IMR-90 (cell line): ENCODE measurements at regions not wholly inside any gene's neighbourhood (a gene's known extent, or its start where the extent isn't known, plus 50 kb on each side); places are given as distances from the start of the nearest gene placed in this dataset.

ENCODE experiments used
- ATAC-seq: fragments of 200-7000 bp; cut with Tn5 transposase; 2 replicates; pipeline ENCODE4 v1.9.1; 2020; ENCODE audit warnings: low read depth, mild to moderate bottlenecking, moderate library complexity
- BruUV-seq: library from RNA; stranded (reverse); fragments of 400-500 nt; replicated peaks from 2 replicates; lab custom pipeline; 2021; lab: Mats Ljungman, UMichigan
- CTCF ChIA-PET: fragments of 300-600 bp; formaldehyde crosslinking; extraction: SDS; loops from one replicate; lab custom pipeline; 2021; ENCODE audit warnings: antibody characterized with exemption; lab: Yijun Ruan, JAX
- POLR2A ChIA-PET: fragments of 300-600 bp; sonication (Branson Sonifier 250); formaldehyde crosslinking; loops from one replicate; lab custom pipeline; 2022; ENCODE audit warnings: antibody characterized with exemption; ENCODE audit not compliant: unreplicated experiment; lab: Charles Lee
- DNase-seq: peaks from one replicate; pipeline ENCODE4 v3.0.0; 2013
- H2AFZ ChIP-seq: replicated peaks from 2 replicates; pipeline ENCODE3; 2013; ENCODE audit warnings: low read length, mild to moderate bottlenecking; ENCODE audit not compliant: poor library complexity
- H2AK5ac ChIP-seq: 2 replicates; pipeline ENCODE4 v1.6.1; 2013; ENCODE audit warnings: low read depth, low read length, inconsistent platforms
- H2AK9ac ChIP-seq: replicated peaks from 2 replicates; pipeline ENCODE3; 2013; ENCODE audit warnings: mild to moderate bottlenecking, low read depth, low read length, moderate library complexity; ENCODE audit not compliant: poor library complexity
- H2BK120ac ChIP-seq: 2 replicates; pipeline ENCODE4 v1.6.1; 2013; ENCODE audit warnings: low read depth, low read length, inconsistent platforms
- H2BK15ac ChIP-seq: 3 replicates; pipeline ENCODE4 v1.6.1; 2013; ENCODE audit warnings: low read depth, low read length, inconsistent platforms
- H2BK20ac ChIP-seq: 2 replicates; pipeline ENCODE4 v1.6.1; 2013; ENCODE audit warnings: low read depth, mild to moderate bottlenecking, inconsistent platforms, low read length, moderate library complexity
- H2BK5ac ChIP-seq: 2 replicates; pipeline ENCODE4 v1.6.1; 2013; ENCODE audit warnings: mild to moderate bottlenecking, low read depth, low read length, inconsistent platforms; ENCODE audit not compliant: poor library complexity, severe bottlenecking
- H3K14ac ChIP-seq: replicated peaks from 2 replicates; pipeline ENCODE4 v1.6.1; 2013; ENCODE audit warnings: low read depth, low read length, inconsistent platforms
- H3K18ac ChIP-seq: 2 replicates; pipeline ENCODE4 v1.6.1; 2013; ENCODE audit warnings: low read depth, low read length, control low read depth
- H3K23ac ChIP-seq: 2 replicates; pipeline ENCODE4 v1.6.1; 2013; ENCODE audit warnings: low read depth, low read length, inconsistent platforms
- H3K27ac ChIP-seq: 2 replicates; pipeline ENCODE4 v1.5.1; 2013; ENCODE audit warnings: mild to moderate bottlenecking, control low read depth, low read length; ENCODE audit not compliant: insufficient read depth
- H3K27me3 ChIP-seq: 2 replicates; pipeline ENCODE4 v1.6.1; 2013; ENCODE audit warnings: low read length; ENCODE audit not compliant: control insufficient read depth, insufficient read depth
- H3K36me3 ChIP-seq: 2 replicates; pipeline ENCODE4 v1.6.1; 2013; ENCODE audit warnings: low read length, mixed read lengths; ENCODE audit not compliant: control insufficient read depth, insufficient read depth
- H3K4ac ChIP-seq: 2 replicates; pipeline ENCODE4 v1.6.1; 2013; ENCODE audit warnings: low read depth, low read length, inconsistent platforms
- H3K4me1 ChIP-seq: 2 replicates; pipeline ENCODE4 v1.6.1; 2013; ENCODE audit warnings: low read length, mixed read lengths; ENCODE audit not compliant: control insufficient read depth, insufficient read depth
- H3K4me2 ChIP-seq: 2 replicates; pipeline ENCODE4 v1.6.1; 2013; ENCODE audit warnings: low read depth, mild to moderate bottlenecking, control low read depth, low read length, moderate library complexity
- H3K4me3 ChIP-seq: 2 replicates; pipeline ENCODE4 v1.5.1; 2013; ENCODE audit warnings: low read depth, mild to moderate bottlenecking, control low read depth, low read length, moderate library complexity; ENCODE audit not compliant: insufficient read depth
- H3K56ac ChIP-seq: 2 replicates; pipeline ENCODE4 v1.6.1; 2013; ENCODE audit warnings: low read length, inconsistent platforms; ENCODE audit not compliant: insufficient read depth; ENCODE audit errors: extremely low read depth
- H3K79me1 ChIP-seq, 2 experiments: 2 replicates each; pipeline ENCODE4 v1.6.1; 2013; ENCODE audit warnings: low read length in 2 of 2, inconsistent platforms in 1 of 2, low read depth in 1 of 2
- H3K9ac ChIP-seq: 2 replicates; pipeline ENCODE4 v1.6.1; 2013; ENCODE audit warnings: low read depth, low read length, control low read depth
- H3K9me1 ChIP-seq: 2 replicates; pipeline ENCODE4 v1.6.1; 2013; ENCODE audit warnings: low read length, inconsistent platforms; ENCODE audit not compliant: insufficient read depth
- H3K9me3 ChIP-seq: 2 replicates; pipeline ENCODE4 v1.6.1; 2013; ENCODE audit warnings: low read length; ENCODE audit not compliant: control insufficient read depth, insufficient read depth
- H4K20me1 ChIP-seq: 2 replicates; pipeline ENCODE4 v1.6.1; 2013; ENCODE audit warnings: low read length, inconsistent platforms; ENCODE audit not compliant: insufficient read depth
- H4K5ac ChIP-seq: 2 replicates; pipeline ENCODE4 v1.6.1; 2013; ENCODE audit warnings: mild to moderate bottlenecking, low read depth, low read length, control low read depth
- H4K8ac ChIP-seq, 2 experiments: 2 replicates each; pipeline ENCODE4 v1.6.1; 2013; ENCODE audit warnings: low read depth in 2 of 2, low read length in 2 of 2, control low read depth in 1 of 2, inconsistent platforms in 1 of 2
- H4K91ac ChIP-seq: 2 replicates; pipeline ENCODE4 v1.6.1; 2013; ENCODE audit warnings: low read depth, low read length, inconsistent platforms; ENCODE audit not compliant: insufficient read depth
- CEBPB ChIP-seq: IDR thresholded peaks from 2 replicates; pipeline ENCODE4 v1.6.1; 2012; ENCODE audit warnings: low read depth, low read length, improper control_type of control experiment
- CHD1 ChIP-seq: IDR thresholded peaks from 2 replicates; pipeline ENCODE4 v1.6.1; 2012; ENCODE audit warnings: low read depth, low read length, improper control_type of control experiment
- FOS ChIP-seq: fragments of 150-350 bp; IDR thresholded peaks from 2 replicates; pipeline ENCODE4 v1.6.1; 2016; ENCODE audit warnings: low read depth, low read length
- MXI1 ChIP-seq: IDR thresholded peaks from 2 replicates; pipeline ENCODE4 v1.6.1; 2012; ENCODE audit warnings: low read depth, mild to moderate bottlenecking, low read length, moderate library complexity, borderline replicate concordance
- POLR2A ChIP-seq: IDR thresholded peaks from 2 replicates; pipeline ENCODE4 v1.6.1; 2012; ENCODE audit warnings: mild to moderate bottlenecking, low read depth, low read length
- SMC3 ChIP-seq: fragments of 150-350 bp; IDR thresholded peaks from 2 replicates; pipeline ENCODE4 v1.6.1; 2016; ENCODE audit warnings: low read depth, mild to moderate bottlenecking, antibody characterized with exemption, low read length, moderate library complexity
- WGBS, 2 experiments: methylation state at CpG; one replicate each; pipeline versions ENCODE4 v1.1.5 to v1.1.7; 2013; ENCODE audit warnings: missing lambda C conversion rate in 2 of 2; ENCODE audit not compliant: insufficient read length in 1 of 2; ENCODE audit errors: extremely low coverage in 2 of 2; 5-methylcytosine and 5-hydroxymethylcytosine counted together
- dilution Hi-C: fragments of 300-500 bp; cut with HindIII; formaldehyde crosslinking; loops from one replicate; pipeline ENCODE4 v1.14.3; 2018; ENCODE audit warnings: low sequenced_read_pairs; ENCODE audit not compliant: unreplicated experiment
- in situ Hi-C: fragments of 300-500 bp; cut with MboI; formaldehyde crosslinking; loops from 3 replicates; pipeline ENCODE4 v1.14.3; 2019; ENCODE audit warnings: low sequenced_read_pairs, inconsistent platforms, mixed read lengths
- intact Hi-C: fragments of 100-400 bp; cut with micrococcal nuclease; formaldehyde crosslinking; loops from 2 replicates; pipeline ENCODE4 v1.10.0; 2022
- TF ChIP-seq, protein P1 (sequence below): fragments of 150-350 bp; IDR thresholded peaks from 2 replicates; pipeline ENCODE4 v1.6.1; 2017; ENCODE audit warnings: mild to moderate bottlenecking, antibody characterized with exemption, low read length, low read depth

DNA sequence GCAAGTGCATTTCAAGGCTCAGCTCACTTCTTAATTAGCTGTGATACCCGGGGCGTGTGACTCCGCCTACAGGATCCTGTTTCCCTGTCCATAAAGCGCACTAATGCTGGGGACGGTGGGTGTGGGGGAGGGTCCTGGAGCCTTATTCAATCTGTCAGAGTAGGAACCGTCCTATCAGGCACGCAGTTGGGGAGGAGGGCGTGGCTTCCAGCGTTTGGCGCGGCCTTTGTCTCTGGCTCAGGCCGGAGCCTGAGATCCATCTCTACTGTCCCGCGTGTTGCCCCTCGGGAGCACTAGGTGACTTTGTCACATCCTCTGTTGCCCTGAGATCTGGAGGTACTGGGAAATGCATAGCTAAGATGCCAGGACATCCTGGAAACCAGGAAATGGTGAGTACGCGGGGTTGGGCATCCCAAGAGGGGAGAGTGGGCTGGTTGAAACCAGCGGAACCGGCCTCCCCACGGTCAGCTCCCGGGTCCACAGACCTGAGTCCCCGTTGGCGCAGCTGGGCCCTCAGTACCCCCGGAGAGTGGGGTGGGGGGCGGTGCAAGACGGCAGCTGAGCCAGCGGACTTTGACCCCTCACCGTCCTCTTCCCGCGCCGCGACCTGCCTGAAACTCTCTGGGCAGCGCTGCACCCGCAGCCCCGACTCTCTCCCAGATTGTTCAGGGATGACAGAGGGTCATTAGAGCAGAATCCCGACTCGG is 104.4 kb upstream of the ZNF92 start:
- Histone ChIP-seq H2BK5ac (no peak overlapping the region), H3K4me3 (peak overlapping the region; percentile 31), H4K8ac (no peak overlapping the region; a peak in 1 of 4 replicates), H3K27ac (no peak overlapping the region), H3K23ac (no peak overlapping the region), H3K9ac (peak overlapping the region; percentile 66; the same call in 1 of the 2 replicates), H3K4me1 (no peaks in the 10 kb centered on the region), H2BK20ac (no peak overlapping the region), H4K5ac (no peak overlapping the region), H3K14ac (no peak overlapping the region), H3K9me1 (no peaks in the 10 kb centered on the region), H2AK5ac (no peak overlapping the region), H3K4me2 (peak overlapping the region; percentile 80), H4K91ac (no peak overlapping the region), H4K20me1 (no peaks in the 10 kb centered on the region), H3K4ac (no peak overlapping the region), H2BK15ac (no peak overlapping the region), H2BK120ac (no peak overlapping the region), H3K27me3 (no peaks in the 10 kb centered on the region), H3K56ac (no peak overlapping the region), H3K36me3 (no peaks in the 10 kb centered on the region), H3K18ac (no peak overlapping the region), H3K79me1 (no peaks in the 10 kb centered on the region), H2AFZ (peak overlapping the region; percentile 91), H2AK9ac (no peak overlapping the region), H3K9me3 (no peaks in the 10 kb centered on the region)
- CTCF ChIA-PET = no interaction called here
- 0% methylated on average over 10 of the region's 37 CpGs; no CpG with 5 or more reads in 1 of the 2 experiments for WGBS, 2 experiments
- no TSS peak for BruUV-seq
- POLR2A ChIA-PET = no interaction called here
- DNase-seq (peak; percentile 58), ATAC-seq (peak; percentile 96)
- dilution Hi-C loops (no loop called here), in situ Hi-C loops (no loop called here), intact Hi-C loops (no loop called here)
- TF ChIP-seq SMC3 (no peak), CEBPB (no peak), FOS (no peak), POLR2A (no peak), CHD1 (no peak), MXI1 (no peak)
- TF ChIP-seq, protein P1, sequence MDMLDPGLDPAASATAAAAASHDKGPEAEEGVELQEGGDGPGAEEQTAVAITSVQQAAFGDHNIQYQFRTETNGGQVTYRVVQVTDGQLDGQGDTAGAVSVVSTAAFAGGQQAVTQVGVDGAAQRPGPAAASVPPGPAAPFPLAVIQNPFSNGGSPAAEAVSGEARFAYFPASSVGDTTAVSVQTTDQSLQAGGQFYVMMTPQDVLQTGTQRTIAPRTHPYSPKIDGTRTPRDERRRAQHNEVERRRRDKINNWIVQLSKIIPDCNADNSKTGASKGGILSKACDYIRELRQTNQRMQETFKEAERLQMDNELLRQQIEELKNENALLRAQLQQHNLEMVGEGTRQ = no peak
